HG03565 (cell line): ENCODE measurements at regions not wholly inside any gene's neighbourhood (a gene's known extent, or its start where the extent isn't known, plus 50 kb on each side); places are given as distances from the start of the nearest gene placed in this dataset.
A peak's percentile ranks its signal among the peaks of the same experiment; 100 is the strongest.
"Not testable (repeated sequence)": the region's sequence is repeated elsewhere in the genome, so short reads cannot be mapped to it uniquely, and the experiment has no call there.

Source experiments
- ATAC-seq: cut with Tn5 transposase; IDR thresholded peaks from one replicate; pipeline ENCODE4 v1.9.1; 2021; ENCODE audit warnings: mild to moderate bottlenecking, moderate library complexity; ENCODE audit not compliant: unreplicated experiment

DNA sequence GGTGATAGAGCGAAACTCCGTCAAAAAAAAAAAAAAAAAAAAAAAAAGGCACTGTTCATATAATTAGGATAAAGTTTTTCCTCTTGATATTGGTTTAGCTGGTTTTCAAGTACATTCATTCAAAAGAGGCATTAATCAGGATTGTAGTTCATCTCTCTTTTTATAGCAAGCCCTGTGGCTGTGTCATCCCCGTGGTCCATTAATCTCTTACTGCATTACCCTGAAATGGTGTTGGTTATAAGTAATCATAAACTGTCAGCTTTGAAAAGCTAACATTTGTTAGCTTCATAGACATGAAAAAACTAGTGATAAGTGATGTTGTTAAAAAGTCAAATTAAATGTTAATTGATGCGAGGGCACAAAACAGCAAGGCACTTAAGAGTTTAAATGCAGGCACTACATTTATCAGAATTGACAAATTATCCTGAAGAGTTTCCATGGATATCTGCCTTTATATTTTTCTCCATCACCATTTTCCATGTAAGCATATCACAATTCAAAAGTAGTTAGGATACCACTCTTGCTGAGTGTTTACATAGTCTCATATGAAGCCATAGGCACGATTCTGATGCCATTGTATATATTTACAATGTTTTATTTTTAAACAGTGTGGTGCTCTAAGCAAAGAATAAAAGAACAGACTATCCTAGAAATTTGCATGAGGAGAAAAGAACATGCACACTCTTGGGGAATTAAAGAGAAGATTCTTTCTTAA, 193.1 kb downstream of the OTOL1 start:
- ATAC-seq: no peak

DNA sequence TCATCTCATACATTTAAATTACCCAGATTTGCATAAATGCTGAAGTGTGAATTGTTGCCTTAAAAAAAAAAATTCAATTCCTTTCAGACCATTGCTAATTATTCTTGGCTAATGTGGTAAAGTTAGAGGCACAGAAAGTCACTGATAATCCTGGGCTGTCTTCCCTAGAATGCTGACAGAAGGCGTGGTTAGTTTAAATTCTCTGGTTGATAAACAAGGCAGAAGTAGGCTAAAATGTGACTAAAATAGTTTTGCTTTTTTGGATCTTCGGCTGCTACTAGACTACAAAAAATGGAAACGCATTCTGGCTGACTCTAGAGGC, 193.7 kb downstream of the OTOL1 start:
- no peak for ATAC-seq

DNA sequence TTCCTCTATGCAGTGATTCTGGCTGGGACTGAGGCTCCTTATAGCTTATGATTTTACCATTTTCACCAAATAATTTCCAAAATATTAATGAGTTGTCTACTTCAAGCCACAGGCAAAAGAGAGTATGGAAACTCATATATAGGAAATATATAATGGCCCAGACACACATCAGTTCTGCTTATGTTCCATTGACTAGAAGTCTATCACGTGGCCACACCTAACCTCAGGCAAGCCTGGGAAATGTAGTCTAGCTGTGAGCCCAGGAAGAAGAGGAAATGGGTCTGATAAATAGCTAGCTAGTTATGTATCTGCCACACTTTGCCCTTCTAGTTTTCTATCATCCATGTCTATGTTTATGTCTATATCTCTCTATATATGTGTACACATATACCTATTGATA, 195.1 kb downstream of the OTOL1 start:
- no peak for ATAC-seq

DNA sequence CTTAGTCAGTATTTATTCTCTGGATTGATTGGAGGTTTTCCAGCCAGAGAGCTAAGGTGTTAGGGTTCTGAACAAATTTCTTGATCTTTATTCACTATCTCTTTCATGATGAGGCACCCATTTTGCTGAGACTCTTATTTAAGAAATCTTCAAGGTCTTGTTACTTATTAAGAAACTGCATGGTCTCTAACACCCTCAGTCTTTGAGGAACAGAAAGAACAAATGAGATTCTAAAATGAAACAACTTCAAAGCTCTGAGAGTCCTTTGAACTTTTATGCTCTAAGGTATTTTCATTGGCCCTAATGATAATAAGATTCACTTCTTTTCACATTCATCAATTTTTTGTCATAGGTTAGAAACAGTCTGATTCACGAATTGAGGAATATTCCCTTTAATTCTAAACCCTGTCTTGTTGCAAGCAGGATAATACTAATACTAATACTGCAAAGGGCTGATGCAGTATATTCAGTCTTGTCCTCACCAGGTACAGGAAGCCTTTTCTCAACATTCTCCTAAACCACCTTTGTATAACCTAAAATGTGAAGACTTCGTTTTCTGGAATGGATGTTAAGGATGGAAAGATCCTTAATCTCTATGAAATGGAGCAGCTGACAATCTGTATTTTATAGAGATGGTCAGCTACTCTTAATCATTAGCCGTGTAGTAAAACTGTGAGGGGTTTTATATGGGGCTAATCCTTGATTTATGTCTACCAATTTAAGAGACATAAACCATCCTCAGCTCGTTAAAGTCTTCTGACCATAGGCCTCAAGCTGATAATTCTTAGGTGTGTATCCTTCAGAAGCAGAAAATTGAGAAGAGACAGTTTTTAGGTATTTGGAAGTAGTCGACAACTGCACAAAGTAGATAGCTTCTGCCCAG, 198.3 kb downstream of the OTOL1 start:
- peak; percentile 38 for ATAC-seq

DNA sequence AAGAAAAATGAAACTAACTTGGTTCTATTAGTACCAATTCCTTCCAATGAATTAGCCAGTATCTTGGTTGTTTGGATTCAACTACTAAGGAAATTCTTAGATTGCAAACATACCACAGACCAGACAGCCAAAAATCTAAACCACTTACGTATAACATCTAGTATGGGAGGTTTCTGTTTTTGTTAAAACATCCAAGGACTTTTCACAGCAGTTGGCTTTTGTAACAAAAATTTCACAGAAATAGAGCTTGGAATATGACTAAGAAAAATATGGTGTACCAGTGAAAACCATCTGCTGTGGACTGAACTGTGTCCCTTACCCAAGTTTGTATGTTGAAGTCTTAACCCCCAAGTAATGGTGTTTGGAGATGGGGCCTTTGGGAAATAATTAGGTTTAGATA, 199.2 kb downstream of the OTOL1 start:
- no peak for ATAC-seq

DNA sequence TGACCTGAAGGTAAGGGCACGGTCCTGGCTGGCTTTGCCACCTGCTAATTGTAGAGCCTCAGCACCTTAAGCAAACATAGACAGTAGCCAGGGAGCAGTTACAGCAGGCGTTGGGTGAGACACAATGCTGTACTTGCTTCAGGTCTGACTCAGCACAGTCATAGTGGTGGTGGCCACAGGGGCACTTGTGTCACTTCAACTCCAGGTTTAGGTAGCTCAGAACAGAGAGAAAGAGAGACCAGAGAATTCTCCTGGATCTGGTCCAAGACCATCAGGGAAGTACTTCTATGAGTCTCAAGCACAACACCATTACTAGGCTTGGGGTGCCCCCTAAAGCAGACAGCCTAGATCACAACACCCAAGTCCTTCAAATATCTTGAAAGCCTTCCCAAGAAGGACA, 204.4 kb downstream of the OTOL1 start:
- ATAC-seq: peak; percentile 74

DNA sequence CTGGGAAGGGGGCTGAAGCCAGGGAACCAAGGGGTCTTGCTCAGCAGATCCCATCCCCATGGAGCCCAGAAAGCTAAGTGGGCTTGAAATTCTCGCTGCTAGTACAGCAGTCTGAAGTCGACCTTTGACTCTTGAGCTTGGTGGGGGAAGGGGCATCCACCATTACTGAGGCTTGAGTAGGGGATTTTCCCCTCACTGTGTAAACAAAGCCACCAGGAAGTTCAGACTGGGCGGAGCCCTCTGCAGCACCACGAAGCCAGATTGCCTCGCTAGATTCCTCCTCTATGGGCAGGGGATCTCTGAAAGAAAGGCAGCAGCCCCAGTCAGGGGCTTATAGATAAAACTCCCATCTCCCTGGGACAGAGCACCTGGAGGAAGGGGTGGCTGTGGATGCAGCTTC, 210.6 kb downstream of the OTOL1 start:
- ATAC-seq: not testable (repeated sequence)

DNA sequence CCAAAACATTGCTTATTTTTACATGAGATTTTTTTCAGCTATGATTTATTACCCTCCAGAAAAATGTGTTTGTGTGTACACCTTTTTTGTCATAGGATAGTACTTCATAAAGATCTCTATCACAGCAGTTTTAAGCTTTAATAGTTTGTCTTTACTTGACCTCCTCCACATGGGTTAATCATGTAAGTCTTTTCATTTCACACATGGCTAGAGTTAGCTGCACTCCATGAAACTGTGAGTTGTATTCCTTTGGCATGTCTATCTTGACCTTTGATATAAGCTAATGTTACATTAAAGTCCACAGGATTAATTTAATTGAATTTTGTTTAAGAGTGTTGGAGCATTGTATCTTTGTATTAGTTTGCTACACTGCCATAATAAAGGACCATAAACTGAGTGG, 217.1 kb downstream of the OTOL1 start:
- no peak for ATAC-seq

DNA sequence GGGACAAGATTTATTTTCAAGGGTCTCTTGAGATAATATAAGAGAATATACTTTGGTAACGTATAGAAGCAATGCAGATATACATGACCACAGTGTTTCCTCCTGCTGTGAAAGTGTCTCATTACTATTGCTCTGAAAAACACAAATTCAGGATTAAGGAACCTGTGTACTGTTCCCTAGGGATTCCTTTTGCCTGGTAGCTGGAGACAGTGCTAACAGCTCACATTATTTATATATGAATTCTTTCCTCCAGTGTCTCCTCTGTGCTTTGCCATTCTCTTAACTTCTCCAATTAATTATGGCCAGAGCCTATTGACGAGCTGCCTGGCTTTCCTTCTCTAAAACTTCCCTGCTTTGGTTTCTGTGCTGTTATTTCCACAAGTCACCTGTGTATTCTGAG, 235.4 kb downstream of the OTOL1 start:
- no peak for ATAC-seq

DNA sequence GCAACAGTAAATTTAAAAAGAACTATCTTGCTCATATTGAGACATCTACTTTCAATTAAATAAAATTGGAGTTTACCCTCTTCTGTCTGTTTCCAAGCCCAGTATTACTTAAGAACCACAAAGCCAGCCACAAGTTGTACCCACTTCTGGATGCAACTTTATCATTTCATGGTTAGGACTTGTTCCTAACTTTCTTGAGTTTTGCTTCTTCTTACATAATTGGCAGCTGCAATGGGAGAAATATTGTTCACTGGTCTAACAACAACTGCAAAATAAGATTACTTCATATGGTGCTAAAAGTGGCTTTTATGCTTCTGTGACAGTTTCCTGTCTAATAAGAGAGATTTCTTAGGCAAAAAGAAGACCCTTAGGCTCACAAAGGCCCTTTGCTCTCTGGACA, 240.6 kb downstream of the OTOL1 start:
- no peak for ATAC-seq

DNA sequence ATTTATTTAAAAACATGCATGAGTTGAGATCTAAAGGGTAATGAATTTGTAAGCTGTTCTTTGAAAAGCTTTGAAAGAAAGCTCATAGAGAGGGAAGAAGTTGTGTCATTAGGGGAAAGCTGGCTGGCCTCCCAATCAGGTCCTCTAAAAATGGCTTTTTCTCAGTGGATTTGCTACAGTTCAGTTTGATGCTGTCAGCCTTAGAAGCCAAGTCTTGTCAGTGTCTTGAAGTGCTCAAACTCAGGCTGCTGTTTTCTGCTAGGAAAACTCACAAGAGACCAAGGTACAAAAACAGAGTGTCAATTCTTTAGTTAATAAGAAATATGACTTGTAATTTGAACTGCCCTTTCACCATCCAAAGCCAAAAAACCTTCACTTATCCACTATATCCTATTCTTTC, 243.8 kb downstream of the OTOL1 start:
- no peak for ATAC-seq

DNA sequence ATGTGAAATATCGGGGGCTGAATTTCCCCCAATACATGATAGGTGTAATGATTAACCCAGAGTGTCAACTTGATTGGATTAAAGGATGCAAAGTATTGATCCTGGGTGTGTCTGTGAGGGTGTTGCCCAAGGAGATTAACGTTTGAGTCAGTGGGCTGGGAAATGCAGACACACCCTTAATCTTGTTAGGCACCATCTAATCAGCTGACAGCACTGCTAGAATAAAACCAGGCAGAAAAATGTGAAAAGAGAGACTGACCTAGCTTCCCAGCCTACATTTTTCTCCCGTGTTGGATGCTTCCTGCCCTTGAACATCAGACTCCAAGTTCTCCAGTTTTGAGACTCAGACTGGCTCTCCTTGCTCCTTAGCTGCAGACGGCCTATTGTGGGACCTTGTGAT, 247.8 kb downstream of the OTOL1 start:
- no peak for ATAC-seq

DNA sequence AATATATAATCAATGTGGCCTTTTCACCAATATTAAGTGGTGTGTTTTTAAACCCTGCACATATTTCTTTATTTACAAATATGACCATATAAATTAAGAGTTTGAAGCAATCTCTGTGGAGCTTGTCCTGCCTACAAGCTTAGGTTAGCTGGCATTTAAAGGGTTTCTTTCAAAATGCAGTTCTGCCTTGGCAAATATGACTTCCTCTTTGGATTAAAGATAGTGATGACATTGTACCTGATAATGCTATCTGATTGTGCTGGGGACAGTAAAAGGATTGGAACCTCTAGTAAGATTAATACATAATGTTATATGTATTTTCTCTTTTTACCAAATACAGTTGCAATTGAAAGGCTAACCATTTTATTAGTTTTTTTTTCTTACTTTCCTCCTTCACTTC, 249.1 kb downstream of the OTOL1 start:
- no peak for ATAC-seq

DNA sequence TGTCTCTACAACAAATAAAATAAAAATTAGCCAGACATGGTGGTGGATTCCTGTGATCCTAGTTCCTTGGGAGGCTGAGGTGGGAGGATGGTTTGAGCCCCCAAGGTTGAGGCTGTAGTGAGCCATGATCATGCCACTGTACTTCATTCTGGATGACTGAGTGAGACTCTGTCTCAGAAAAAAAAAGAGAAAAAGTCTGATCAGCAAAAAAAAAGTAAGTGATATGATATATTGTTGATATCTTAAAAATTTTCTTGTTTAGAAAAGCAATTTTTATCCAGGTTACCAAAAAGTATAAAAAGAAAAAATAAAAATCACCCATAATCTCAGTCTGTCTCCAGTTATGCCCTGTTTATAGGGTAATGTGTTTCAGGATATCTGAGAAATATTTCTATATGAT, 251.4 kb downstream of the OTOL1 start:
- no peak for ATAC-seq

DNA sequence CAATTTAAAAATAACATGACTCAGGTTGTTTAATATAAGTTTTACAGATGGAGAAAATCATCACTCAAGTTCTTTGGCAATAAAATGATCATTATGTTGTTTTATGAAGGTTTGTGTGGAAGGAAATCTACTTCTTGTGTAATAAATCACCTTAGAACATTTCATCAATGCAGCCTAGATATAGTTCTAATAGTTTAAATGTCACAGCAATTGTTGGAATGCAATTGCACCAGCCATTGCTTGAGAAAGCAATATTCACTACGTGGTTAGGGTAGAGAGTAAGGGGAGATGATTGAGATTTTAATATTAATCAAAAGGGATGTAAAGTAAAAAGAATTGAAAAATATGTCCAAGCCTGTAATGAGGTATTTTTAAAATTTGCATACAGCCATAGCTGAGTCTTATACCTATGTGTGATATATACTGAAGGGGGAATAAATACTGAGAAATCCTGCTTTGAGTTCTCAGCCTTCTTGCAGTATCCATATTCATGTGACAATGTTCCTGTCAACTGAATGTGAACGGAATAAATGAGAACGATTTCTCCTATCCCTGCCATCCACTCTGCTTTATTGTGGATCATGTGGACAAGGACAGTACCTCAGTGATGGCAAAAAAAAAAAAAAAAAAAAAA, 257.9 kb downstream of the OTOL1 start:
- no peak for ATAC-seq

DNA sequence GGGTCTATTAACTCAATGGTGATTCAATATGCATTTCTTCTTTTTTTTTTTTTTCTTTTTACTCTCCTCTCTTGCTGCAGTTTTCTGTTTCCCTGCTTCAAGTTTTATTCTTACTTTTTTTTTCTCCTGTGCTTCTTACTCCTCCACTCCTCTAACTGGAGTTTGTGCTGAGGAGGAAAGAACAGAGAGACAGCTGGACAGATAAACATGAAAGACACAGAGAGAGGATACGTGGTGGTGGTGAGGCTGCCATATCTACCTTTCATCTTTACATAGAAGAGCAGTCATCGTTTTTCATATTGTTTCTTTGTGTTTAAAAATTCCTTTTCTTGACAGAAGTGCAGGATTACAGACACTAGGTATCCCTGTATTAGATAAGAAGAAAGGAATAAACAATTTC, 262.8 kb downstream of the OTOL1 start:
- no peak for ATAC-seq

DNA sequence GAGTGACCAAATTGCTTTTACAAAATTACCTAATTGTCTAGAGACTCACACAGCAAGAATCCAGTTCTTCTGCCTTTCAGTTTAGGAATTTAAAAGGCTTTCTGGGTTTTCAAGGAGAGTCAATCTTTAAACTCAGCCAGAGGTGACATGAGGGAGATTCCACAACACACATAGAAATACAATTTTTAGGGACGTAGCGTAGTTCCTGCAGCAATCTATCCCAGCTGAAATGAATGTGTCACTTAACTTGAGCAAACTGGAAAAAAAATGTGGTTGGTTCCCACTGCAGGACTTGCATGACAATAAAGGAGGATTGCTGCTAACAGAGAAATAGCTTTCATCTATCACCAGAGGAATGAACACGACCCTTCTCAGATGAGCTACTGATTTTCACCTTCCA, 269.7 kb downstream of the OTOL1 start:
- no peak for ATAC-seq

DNA sequence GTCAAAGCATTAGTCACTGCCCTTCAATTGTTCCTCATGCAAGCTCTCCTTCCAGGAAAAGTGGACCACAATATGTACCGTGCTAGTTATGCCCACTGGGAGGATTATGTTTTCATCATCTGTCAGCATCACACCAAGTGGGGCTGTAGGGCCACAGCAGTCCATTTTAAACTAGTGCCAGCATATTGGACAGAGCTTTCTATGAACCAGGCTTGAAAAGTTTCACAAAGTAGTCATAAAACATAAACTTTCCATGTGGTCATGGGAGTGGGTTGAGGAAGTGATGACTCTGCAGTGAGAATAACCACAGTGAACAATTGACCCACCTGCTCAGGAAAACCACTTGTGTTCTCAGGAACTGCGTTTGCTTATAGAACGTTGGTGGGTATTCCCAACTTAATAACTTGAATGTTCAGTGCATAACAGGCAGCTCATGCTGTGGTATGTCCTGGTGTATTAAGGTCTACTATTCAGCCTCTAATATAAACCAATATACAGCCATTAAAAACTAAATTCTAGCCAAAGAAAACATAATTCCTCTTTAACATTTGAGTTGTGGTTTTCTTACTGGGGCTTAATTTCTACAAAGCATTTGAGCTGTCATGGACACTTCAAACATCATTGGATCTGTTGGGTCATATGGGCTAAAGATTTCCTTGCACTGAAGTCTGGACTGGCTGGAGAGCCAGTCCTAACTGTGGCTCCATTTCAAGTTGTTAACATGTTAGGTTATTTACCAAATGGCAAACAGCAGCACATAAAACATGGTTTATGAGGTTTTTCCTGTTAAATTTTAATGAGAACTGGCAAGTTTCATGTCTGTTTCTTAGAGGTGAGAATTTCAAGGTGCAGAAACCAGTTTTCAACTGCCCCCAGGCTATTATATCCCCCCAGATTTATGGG, 274.1 kb downstream of the OTOL1 start:
- ATAC-seq: peak; percentile 79

DNA sequence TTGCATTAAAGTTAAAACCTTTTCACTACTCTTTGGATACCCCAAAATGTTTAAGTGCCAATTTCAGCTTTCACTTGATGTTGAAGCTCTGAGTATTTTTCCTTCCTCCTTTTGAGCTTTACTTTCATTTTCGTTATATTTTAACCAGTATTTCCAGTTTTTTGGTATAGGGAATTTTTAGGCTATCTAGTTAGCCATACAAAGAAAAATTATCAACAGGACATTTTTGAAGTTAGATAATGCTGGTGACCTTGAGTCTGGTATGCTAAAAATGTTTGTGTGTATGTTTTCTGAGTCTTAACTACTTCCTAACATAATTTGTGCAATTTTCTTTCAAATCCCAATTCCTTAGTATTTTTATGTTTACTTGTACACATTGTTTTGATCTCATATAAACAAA, 284.8 kb downstream of the OTOL1 start:
- ATAC-seq: no peak

DNA sequence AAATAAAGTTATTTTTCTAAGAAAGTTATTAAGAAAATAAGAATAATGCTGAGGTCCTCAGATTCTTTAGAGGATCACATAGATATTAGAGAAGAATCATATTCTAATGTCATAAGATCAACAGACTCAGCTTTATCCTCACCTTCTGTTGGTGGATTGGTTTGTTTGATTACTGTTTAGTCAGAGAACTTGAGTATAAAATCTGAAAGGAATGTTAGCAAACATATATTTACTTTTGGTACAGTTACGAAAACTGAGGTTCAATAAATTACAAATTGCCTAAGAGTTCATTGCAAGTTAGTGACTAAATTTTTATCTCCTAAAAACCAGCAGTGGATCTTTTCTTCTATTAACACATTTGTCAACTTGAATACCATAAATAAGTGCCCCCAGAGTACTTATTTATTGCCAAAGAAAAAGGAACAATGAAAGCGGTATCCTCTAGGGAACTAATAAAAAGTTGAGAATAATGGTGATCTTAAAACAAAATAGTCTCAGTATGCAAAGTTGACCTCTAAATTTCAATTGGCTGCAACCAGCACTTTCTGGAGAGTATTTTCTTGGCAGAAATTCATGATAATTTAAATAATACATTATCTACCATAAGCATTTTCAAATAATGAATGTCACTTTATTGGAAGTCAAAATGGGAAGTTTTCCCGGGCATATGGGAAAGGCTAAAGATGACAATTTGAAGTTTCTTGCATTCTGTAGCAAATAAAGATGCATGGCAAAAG, 296.8 kb downstream of the OTOL1 start:
- no peak for ATAC-seq
